GM18517 (cell line): ENCODE measurements at regions not wholly inside any gene's neighbourhood (a gene's known extent, or its start where the extent isn't known, plus 50 kb on each side); places are given as distances from the start of the nearest gene placed in this dataset.
"Not testable (repeated sequence)": the region's sequence is repeated elsewhere in the genome, so short reads cannot be mapped to it uniquely, and the experiment has no call there.

ENCODE experiments used
- ATAC-seq: cut with Tn5 transposase; IDR thresholded peaks from one replicate; pipeline ENCODE4 v1.9.1; 2021; ENCODE audit warnings: mild to moderate bottlenecking, moderate library complexity; ENCODE audit not compliant: unreplicated experiment

- no peak for ATAC-seq
Observed at GRCh38 chr1:199931666-199932377, 95.7 kb upstream of the NR5A2 start.

GRCh38 chr1:199932462-199932861, 95.0 kb upstream of the NR5A2 start:
- ATAC-seq: no peak

DNA sequence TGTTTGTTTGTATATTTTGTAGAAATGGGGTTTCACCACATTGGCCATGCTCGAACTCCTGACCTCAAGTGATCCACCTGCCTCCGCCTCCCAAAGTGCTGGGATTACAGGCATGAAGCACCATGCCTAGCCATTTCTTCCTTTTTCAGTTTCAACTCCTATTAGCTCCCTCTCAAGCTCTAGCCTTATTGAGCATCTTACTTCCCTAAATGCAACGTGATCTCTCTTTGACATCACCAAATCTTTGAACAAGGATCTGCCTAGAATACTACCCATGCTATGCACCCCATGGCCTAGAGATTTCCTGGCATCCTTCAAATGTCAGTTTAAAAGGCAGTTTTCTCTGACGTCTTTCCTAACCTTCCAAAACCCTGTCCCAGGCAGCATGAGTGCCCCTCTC, 91.1 kb upstream of the NR5A2 start:
- ATAC-seq: no peak

- ATAC-seq: no peak
Observed at GRCh38 chr1:199937161-199937560, 90.3 kb upstream of the NR5A2 start.

GRCh38 chr1:199937661-199938060, 89.8 kb upstream of the NR5A2 start:
- no peak for ATAC-seq

GRCh38 chr1:199944986-199945385, 82.5 kb upstream of the NR5A2 start:
- ATAC-seq: no peak

DNA sequence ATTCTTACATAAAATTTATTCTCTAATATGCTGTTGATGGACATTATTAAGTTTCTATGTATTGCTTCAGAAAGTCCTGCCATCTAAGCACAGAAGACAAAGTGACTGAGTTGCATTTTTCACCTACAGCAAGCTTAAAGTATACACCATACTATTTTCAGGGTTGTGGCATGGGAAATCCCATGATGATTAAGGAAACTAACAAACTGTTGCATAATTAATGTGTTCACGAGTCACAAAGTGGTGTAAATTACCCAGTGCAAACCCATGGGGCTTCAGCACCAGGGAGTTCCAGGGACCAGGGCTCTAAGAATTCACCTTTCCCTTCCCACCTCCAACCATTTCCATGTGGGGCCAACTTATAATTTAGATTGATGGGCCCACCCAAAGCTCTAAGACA, 81.9 kb upstream of the NR5A2 start:
- ATAC-seq: no peak

DNA sequence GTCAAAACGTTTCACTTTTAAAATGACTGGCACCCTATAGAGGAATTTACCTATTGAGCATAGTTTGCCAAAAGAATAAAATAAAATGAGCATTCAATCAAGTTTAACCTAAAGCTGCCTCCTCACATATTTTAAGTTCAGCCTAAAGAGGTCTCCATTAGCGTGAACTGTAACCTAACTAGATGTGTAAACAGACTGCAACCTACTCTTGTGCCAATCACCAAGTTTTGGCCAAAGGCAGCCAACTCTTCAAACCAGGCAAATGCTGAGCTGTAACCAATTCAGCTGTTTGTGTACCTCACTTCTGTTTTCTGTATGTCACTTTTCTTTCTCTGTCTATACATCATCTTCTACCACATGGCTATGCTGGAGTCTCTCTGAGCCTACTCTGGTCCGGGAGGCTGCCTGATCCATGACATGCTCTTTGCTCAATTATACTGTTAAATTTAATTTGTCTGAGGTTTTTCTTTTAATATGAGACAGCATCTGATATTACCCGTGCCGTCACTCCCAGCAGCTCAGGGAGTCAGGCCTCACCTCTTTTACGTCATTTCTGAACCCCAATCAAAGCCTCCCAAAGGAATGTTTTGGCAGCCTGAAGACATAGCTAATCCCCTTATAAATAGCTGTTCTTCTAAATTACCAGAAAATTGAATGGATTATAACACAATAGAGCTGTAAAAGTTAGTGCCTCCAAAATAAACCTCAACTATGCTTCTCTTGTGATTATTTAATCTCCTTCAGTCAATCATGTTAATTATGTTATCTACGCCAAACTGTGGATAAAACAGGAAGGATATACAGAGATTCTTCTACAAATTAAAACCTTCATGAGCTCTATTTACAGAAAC, 81.0 kb upstream of the NR5A2 start:
- ATAC-seq: no peak

GRCh38 chr1:199948587-199949280, 78.8 kb upstream of the NR5A2 start:
- no peak for ATAC-seq

DNA sequence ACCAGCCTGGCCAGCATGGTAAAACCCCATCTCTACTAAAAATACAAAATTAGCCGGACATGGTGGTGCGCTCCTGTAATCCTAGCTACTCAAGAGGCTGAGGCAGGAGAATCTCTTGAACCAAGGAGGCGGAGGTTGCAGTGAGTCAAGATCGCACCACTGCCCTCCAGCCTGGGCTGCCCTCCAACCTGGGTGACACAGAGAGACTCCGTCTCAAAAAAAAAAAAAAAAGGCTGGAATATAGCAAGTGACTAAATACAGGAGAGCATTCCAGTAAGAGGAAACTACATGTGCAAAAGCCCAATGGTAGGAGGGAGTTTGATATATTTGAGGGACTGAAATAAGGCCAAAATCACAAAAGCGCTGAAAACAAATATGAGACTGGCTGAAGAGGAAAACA, 76.5 kb upstream of the NR5A2 start:
- ATAC-seq: not testable (repeated sequence)

GRCh38 chr1:199953651-199954050, 73.9 kb upstream of the NR5A2 start:
- no peak for ATAC-seq

DNA sequence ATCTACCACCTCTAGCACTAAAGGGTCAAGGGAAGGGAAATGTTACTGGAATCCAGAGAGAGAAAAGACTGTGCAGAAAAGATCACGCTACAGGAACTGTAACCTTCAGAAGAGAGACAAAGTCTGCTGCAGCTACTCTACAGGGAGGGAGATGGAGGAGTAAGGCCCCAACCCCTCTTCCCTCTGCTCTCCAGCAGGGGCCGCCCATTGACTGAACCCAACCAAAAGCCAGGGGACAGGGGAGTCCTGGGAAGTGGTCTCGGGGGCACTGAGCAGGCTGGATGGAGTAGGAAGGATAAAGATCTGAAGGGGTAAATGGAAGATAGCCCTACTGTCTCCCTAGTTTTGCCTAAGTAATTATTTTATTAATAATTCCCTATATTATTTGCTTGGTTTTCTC, 72.8 kb upstream of the NR5A2 start:
- ATAC-seq: no peak

GRCh38 chr1:199955235-199955634, 72.3 kb upstream of the NR5A2 start:
- ATAC-seq: no peak

DNA sequence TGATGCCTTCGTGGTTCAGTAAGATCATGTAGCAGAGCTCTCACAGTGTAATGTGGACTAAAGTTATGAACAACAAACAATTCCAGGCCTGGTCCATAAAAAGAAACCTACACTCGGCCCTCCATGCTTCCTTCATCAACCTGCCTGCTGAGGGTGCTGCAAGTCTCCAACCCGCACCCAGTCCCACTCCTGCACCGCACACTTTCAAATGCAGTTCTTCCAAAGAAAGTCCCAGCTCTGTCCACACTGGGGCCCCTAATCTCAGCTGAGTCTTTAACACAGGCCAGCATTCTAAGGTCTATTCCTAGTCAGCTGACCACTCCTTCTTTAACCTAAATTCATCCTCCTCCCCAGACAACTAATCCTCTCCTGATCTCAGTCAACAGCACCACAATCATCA, 71.5 kb upstream of the NR5A2 start:
- ATAC-seq: no peak

- ATAC-seq: no peak
Observed at GRCh38 chr1:199959033-199959774, 68.3 kb upstream of the NR5A2 start.

- no peak for ATAC-seq
Observed at GRCh38 chr1:199959775-199960110, 67.8 kb upstream of the NR5A2 start.

GRCh38 chr1:199970125-199970524, 57.4 kb upstream of the NR5A2 start:
- no peak for ATAC-seq

- no peak for ATAC-seq
Observed at GRCh38 chr1:199976496-199977144, 50.9 kb upstream of the NR5A2 start.
